WERI-Rb-1 (cell line): ENCODE measurements at regions not wholly inside any gene's neighbourhood (a gene's known extent, or its start where the extent isn't known, plus 50 kb on each side); places are given as distances from the start of the nearest gene placed in this dataset.

Experiments used
- DNase-seq: peaks from one replicate; pipeline ENCODE4 v3.0.0-alpha.2; 2020
- H3K27ac ChIP-seq: fragments of 250-450 bp; sonication (Bioruptor Pico); 2 replicates; pipeline ENCODE4 v1.5.1; 2020; ENCODE audit warnings: mild to moderate bottlenecking, moderate library complexity
- H3K27me3 ChIP-seq: fragments of 250-450 bp; sonication (Bioruptor Pico); 2 replicates; pipeline ENCODE4 v1.5.1; 2021; ENCODE audit warnings: mild to moderate bottlenecking, low read depth, moderate library complexity; ENCODE audit not compliant: insufficient read depth, severe bottlenecking
- H3K36me3 ChIP-seq: fragments of 250-450 bp; sonication (Bioruptor Pico); 2 replicates; pipeline ENCODE4 v1.5.1; 2020; ENCODE audit warnings: mild to moderate bottlenecking, moderate library complexity
- H3K4me3 ChIP-seq: 2 replicates; pipeline ENCODE4 v1.5.1; 2011; ENCODE audit warnings: low read depth, mild to moderate bottlenecking, control low read depth, low read length
- H3K9me3 ChIP-seq: fragments of 250-450 bp; sonication (Bioruptor Pico); 2 replicates; pipeline ENCODE4 v1.5.1; 2021; ENCODE audit warnings: mild to moderate bottlenecking, moderate library complexity; ENCODE audit not compliant: severe bottlenecking
- TF ChIP-seq, protein P1 (sequence below): IDR thresholded peaks from 2 replicates; pipeline ENCODE4 v1.5.1; 2011; ENCODE audit warnings: low read depth, mild to moderate bottlenecking, control low read depth, inconsistent platforms, low read length

GRCh38 chr17:68697850-68698361 lies 96.7 kb upstream of the FAM20A start:
- Histone ChIP-seq H3K4me3 (no peak overlapping the region), H3K27me3 (no peaks in the 10 kb centered on the region), H3K27ac (no peak overlapping the region), H3K36me3 (no peaks in the 10 kb centered on the region), H3K9me3 (no peaks in the 10 kb centered on the region)
- TF ChIP-seq, protein P1, sequence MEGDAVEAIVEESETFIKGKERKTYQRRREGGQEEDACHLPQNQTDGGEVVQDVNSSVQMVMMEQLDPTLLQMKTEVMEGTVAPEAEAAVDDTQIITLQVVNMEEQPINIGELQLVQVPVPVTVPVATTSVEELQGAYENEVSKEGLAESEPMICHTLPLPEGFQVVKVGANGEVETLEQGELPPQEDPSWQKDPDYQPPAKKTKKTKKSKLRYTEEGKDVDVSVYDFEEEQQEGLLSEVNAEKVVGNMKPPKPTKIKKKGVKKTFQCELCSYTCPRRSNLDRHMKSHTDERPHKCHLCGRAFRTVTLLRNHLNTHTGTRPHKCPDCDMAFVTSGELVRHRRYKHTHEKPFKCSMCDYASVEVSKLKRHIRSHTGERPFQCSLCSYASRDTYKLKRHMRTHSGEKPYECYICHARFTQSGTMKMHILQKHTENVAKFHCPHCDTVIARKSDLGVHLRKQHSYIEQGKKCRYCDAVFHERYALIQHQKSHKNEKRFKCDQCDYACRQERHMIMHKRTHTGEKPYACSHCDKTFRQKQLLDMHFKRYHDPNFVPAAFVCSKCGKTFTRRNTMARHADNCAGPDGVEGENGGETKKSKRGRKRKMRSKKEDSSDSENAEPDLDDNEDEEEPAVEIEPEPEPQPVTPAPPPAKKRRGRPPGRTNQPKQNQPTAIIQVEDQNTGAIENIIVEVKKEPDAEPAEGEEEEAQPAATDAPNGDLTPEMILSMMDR: no peak
- no peak for DNase-seq

- Histone ChIP-seq H3K9me3 (no peaks in the 10 kb centered on the region), H3K36me3 (no peaks in the 10 kb centered on the region), H3K4me3 (no peak overlapping the region), H3K27me3 (no peaks in the 10 kb centered on the region), H3K27ac (no peak overlapping the region)
- no peak for DNase-seq
- TF ChIP-seq, protein P1: no peak
These were observed 94.5 kb upstream of the FAM20A start for GRCh38 chr17:68695659-68696058.

DNA sequence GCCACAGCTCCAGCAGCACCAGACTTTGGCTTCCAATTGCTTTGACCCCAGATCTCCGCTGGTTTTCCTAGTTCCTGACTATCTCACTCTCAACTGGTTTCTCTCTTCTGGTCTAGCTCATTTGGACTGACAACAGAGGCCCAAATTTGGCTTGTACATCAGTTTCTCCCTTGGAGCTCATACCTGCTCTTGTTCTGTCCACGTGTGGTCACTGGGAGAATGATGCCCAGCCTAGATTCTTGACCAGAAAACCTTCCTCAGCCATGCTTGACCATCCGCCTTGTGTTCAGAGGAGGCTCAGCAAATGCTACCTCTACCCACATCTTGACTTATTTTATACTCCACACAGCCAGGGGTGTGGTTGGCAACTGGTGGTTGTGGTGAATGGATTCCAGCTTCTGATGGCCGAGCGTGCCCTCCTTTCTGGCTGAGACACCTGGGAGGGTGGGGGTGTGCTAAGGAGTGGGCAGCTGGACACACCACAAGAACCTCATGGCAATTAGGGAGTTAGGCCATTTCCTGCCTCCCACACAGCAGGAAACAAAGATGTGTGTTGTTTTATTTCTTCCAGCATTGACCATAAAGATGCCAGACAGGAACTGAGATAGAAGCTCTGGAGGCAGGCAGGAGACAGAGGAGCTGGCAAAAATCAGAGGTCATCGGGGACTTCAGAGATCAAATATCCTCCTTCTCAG lies 93.8 kb upstream of the FAM20A start:
- H3K4me3 ChIP-seq: no peak overlapping the region
- H3K9me3 ChIP-seq: no peaks in the 10 kb centered on the region
- TF ChIP-seq, protein P1: no peak
- DNase-seq: no peak
- no peaks in the 10 kb centered on the region for H3K36me3 ChIP-seq
- no peaks in the 10 kb centered on the region for H3K27me3 ChIP-seq
- H3K27ac ChIP-seq: no peak overlapping the region

DNA sequence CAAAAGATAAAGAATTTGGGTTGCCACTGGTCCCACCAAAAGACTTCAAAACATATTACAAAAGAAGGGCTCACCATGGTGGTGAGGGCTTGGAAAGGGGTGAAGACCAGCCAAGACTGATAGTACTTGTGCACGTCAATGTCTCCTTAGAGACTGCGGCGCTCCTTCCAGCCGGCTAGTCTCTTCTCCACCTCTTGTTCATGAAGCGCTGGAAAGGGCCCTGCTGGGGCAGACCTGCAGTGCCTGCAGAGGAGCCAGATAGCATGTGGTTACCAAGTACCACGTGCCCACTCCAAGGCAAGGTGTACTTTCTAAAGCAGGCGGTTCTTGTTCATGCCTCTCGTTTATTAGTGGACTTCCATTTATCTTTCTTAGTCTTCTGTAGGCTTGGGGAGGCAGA lies 92.7 kb upstream of the FAM20A start:
- TF ChIP-seq, protein P1: no peak
- no peaks in the 10 kb centered on the region for H3K9me3 ChIP-seq
- no peaks in the 10 kb centered on the region for H3K36me3 ChIP-seq
- no peaks in the 10 kb centered on the region for H3K27me3 ChIP-seq
- no peak for DNase-seq
- H3K27ac ChIP-seq: no peak overlapping the region
- H3K4me3 ChIP-seq: no peak overlapping the region

DNA sequence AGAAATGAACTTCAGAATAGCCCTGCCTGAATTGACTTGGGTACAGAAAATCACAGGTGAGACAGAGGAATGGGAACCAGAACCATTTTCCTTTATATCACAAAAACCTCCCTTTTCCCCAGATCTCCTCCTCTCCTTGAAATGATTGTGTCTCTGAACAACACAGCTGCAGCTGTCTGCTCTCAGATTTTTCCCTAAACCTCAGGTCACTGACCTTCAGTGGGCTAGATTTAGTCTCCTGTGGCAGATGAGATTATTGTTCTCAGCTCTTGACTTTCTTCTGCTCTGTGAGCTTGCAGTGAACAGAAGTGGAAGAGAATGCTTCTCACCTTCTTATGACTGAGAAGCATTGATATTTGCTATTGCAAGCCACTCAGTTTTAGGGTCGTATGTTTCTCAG lies 92.3 kb upstream of the FAM20A start:
- H3K27ac ChIP-seq: no peak overlapping the region
- no peak overlapping the region for H3K4me3 ChIP-seq
- H3K27me3 ChIP-seq: no peaks in the 10 kb centered on the region
- no peak for DNase-seq
- H3K9me3 ChIP-seq: no peaks in the 10 kb centered on the region
- no peaks in the 10 kb centered on the region for H3K36me3 ChIP-seq
- TF ChIP-seq, protein P1: no peak
